Sigmoid colon (tissue), 6 donors: ENCODE measurements at regions not wholly inside any gene's neighbourhood (a gene's known extent, or its start where the extent isn't known, plus 50 kb on each side); places are given as distances from the start of the nearest gene placed in this dataset.

Experiments
- DNase-seq: peaks from one replicate; pipeline ENCODE4 v3.0.0-alpha.2; 2019
- H3K27ac ChIP-seq, 4 donors: fragments of 200-600 bp; sonication (generic); one replicate each; pipeline ENCODE4 v1.5.1; 2016 to 2019; ENCODE audit warnings: mild to moderate bottlenecking in 1 of 4
- H3K27me3 ChIP-seq, 3 donors: fragments of 200-600 bp; sonication (generic); one replicate each; pipeline ENCODE4 v1.5.1; 2019; ENCODE audit warnings: mild to moderate bottlenecking in 1 of 3
- H3K36me3 ChIP-seq, 4 donors: fragments of 200-600 bp; sonication (generic); one replicate each; pipeline ENCODE4 v1.5.1; 2016 to 2019
- H3K4me1 ChIP-seq, 4 donors: fragments of 200-600 bp; sonication (generic); one replicate each; pipeline ENCODE4 v1.5.1; 2017 to 2019
- H3K4me3 ChIP-seq, 4 donors: fragments of 200-600 bp; sonication (generic); one replicate each; pipeline ENCODE4 v1.5.1; 2017 to 2019; ENCODE audit warnings: mild to moderate bottlenecking in 2 of 4, moderate library complexity in 1 of 4
- H3K9me3 ChIP-seq, 4 donors: fragments of 200-600 bp in 3 of 4; sonication (generic) in 3 of 4; one replicate each; pipeline versions ENCODE4 v1.5.1 to v1.6.1; 2013 to 2019
- EP300 ChIP-seq, 4 donors: sonication (generic); formaldehyde crosslinking; IDR thresholded peaks; one replicate each; pipeline ENCODE4 v1.6.1; 2017; ENCODE audit warnings: antibody characterized with exemption in 4 of 4
- POLR2A ChIP-seq, 2 donors: fragments of 450-650 bp; IDR thresholded peaks; one replicate each; pipeline ENCODE4 v1.6.1; 2016; ENCODE audit warnings: antibody characterized with exemption in 2 of 2, mild to moderate bottlenecking in 2 of 2, moderate library complexity in 2 of 2
- POLR2AphosphoS5 ChIP-seq, 4 donors: sonication (generic); formaldehyde crosslinking; IDR thresholded peaks; one replicate each; pipeline ENCODE4 v1.6.1; 2017; ENCODE audit warnings: antibody characterized with exemption in 4 of 4
- WGBS, 2 donors: extraction: QIAGEN DNeasy Blood & Tissue Kit; methylation state at CpG; one replicate each; pipeline ENCODE4 v1.1.7; 2013; 5-methylcytosine and 5-hydroxymethylcytosine counted together
- intact Hi-C: fragments of 100-400 bp; cut with DNase I; formaldehyde crosslinking; loops from one replicate; pipeline ENCODE4 v1.15.1; 2023
- TF ChIP-seq, protein P1 (sequence below), 4 experiments: fragments of 450-650 bp in 3 of 4; fragments of 200-600 bp in 1 of 4; IDR thresholded peaks; one replicate each; pipeline ENCODE4 v1.5.1; 2016 to 2019; ENCODE audit warnings: antibody characterized with exemption in 4 of 4, mild to moderate bottlenecking in 3 of 4, moderate library complexity in 2 of 4
- donor health status: healthy with polysubstance abuse.
- donor health status: healthy.

DNA sequence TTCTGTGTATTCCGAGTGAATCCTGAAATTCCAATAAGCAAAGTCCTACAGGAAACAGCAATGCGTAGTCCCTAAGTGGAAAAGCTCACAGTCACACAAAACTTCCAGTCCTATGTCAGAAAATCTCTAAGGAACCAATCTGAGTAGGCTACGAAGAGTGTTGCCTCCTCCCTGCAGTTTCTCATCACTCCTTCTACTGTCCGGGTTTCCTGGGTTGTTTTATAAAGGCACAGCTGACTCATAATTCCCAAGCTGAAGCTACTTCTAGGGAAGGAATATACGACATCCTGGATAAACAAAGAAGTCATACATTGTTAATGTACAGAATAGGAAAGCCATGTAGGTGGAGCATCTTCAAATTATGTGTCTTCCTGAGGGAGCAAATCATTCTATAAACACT lies 65.7 kb upstream of the RGMA start:
- H3K9me3 ChIP-seq = no peaks in the 10 kb centered on the region
- no peak overlapping the region for H3K4me3 ChIP-seq
- peak overlapping the region in 2 of 4 donors; percentile 9 to 34 for H3K27ac ChIP-seq
- no peaks in the 10 kb centered on the region for H3K36me3 ChIP-seq
- no peak for TF ChIP-seq POLR2AphosphoS5 (IDR thresholded peaks at IDR 0.05)
- TF ChIP-seq, protein P1, sequence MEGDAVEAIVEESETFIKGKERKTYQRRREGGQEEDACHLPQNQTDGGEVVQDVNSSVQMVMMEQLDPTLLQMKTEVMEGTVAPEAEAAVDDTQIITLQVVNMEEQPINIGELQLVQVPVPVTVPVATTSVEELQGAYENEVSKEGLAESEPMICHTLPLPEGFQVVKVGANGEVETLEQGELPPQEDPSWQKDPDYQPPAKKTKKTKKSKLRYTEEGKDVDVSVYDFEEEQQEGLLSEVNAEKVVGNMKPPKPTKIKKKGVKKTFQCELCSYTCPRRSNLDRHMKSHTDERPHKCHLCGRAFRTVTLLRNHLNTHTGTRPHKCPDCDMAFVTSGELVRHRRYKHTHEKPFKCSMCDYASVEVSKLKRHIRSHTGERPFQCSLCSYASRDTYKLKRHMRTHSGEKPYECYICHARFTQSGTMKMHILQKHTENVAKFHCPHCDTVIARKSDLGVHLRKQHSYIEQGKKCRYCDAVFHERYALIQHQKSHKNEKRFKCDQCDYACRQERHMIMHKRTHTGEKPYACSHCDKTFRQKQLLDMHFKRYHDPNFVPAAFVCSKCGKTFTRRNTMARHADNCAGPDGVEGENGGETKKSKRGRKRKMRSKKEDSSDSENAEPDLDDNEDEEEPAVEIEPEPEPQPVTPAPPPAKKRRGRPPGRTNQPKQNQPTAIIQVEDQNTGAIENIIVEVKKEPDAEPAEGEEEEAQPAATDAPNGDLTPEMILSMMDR (IDR thresholded peaks at IDR 0.05) = no peak
- TF ChIP-seq EP300 (IDR thresholded peaks at IDR 0.05) = no peak
- TF ChIP-seq POLR2A (IDR thresholded peaks at IDR 0.05) = no peak
- no peak for DNase-seq
- 51 to 78% methylated on average over 5 of the region's 5 CpGs for WGBS, 2 donors
- peaks cover 0 to 34% (median 23%) of the 10 kb centered on the region in 4 donors for H3K4me1 ChIP-seq
- intact Hi-C loops = loop anchor here (5.0 kb wide), 1 partner anchor 67 kb away; the partner anchor contains the start of gene RGMA
- H3K27me3 ChIP-seq = no peaks in the 10 kb centered on the region

DNA sequence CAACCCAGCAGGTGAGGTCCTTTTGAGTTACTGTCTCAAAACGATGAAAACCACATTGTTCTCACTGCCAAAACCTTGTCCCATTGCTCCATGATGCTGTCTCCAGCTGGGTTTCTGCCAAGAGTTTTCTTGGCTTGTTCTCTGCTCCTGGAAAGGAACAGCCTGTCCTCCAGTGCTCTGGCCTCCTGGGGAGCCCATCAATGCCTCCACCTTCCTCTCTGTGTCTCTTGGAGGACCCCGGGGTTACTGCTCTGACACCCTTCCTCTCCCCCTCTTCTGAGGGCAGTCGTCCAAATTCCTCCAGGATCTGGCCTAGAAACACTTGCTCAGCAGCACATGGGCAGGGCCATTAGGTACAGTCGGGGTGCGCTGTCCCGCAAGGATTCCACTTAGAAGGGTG lies 63.9 kb upstream of the RGMA start:
- Histone ChIP-seq H3K4me3 (no peak overlapping the region), H3K27me3 (no peaks in the 10 kb centered on the region), H3K9me3 (no peaks in the 10 kb centered on the region), H3K36me3 (no peaks in the 10 kb centered on the region), H3K4me1 (peaks cover 0 to 34% (median 23%) of the 10 kb centered on the region in 4 donors), H3K27ac (peak overlapping the region in 3 of 4 donors; percentile 49 to 59 (median 56))
- 54 to 63% methylated on average over 6 of the region's 6 CpGs for WGBS, 2 donors
- TF ChIP-seq EP300 (IDR thresholded peaks at IDR 0.05) = peak in 3 of 4 donors; percentile 58 to 84 (median 71)
- no peak for TF ChIP-seq POLR2A (IDR thresholded peaks at IDR 0.05)
- TF ChIP-seq POLR2AphosphoS5 (IDR thresholded peaks at IDR 0.05) = peak; percentile 31 to 80 (median 77)
- intact Hi-C loops = loop anchor here (5.0 kb wide), 1 partner anchor 66 kb away; the partner anchor contains the start of gene RGMA
- peak; percentile 94 for DNase-seq

DNA sequence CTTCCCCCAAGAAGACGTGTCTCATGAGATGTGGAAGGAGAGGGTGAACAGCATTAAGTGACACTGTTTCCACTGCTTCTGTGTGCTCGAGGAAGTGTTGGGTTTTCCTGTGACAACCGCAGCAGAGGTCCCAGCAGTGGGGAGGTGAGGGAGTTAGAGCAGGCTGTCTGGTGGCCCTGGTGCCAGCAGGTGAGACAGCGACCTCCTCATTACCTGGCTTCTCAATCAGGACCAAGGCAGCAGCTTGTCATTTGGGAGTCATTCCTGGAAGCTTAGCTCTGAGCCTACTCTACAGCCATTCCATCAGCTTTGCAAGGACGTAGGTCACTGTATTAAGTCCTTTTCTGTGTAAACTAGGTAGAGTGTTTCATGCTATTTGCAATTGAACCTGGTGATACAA lies 63.3 kb upstream of the RGMA start:
- Histone ChIP-seq H3K4me1 (peaks cover 0 to 34% (median 23%) of the 10 kb centered on the region in 4 donors), H3K27me3 (no peaks in the 10 kb centered on the region), H3K36me3 (no peaks in the 10 kb centered on the region), H3K4me3 (no peak overlapping the region), H3K9me3 (no peaks in the 10 kb centered on the region), H3K27ac (peak overlapping the region; percentile 25 to 58 (median 52))
- TF ChIP-seq EP300 (IDR thresholded peaks at IDR 0.05) = no peak
- TF ChIP-seq POLR2AphosphoS5 (IDR thresholded peaks at IDR 0.05) = no peak
- TF ChIP-seq POLR2A (IDR thresholded peaks at IDR 0.05) = no peak
- TF ChIP-seq, protein P1 (IDR thresholded peaks at IDR 0.05) = no peak
- no peak for DNase-seq
- intact Hi-C loops = loop anchor here (5.0 kb wide), 1 partner anchor 65 kb away; the partner anchor contains the start of gene RGMA
- WGBS, 2 donors = 45 to 54% methylated on average over 5 of the region's 5 CpGs

DNA sequence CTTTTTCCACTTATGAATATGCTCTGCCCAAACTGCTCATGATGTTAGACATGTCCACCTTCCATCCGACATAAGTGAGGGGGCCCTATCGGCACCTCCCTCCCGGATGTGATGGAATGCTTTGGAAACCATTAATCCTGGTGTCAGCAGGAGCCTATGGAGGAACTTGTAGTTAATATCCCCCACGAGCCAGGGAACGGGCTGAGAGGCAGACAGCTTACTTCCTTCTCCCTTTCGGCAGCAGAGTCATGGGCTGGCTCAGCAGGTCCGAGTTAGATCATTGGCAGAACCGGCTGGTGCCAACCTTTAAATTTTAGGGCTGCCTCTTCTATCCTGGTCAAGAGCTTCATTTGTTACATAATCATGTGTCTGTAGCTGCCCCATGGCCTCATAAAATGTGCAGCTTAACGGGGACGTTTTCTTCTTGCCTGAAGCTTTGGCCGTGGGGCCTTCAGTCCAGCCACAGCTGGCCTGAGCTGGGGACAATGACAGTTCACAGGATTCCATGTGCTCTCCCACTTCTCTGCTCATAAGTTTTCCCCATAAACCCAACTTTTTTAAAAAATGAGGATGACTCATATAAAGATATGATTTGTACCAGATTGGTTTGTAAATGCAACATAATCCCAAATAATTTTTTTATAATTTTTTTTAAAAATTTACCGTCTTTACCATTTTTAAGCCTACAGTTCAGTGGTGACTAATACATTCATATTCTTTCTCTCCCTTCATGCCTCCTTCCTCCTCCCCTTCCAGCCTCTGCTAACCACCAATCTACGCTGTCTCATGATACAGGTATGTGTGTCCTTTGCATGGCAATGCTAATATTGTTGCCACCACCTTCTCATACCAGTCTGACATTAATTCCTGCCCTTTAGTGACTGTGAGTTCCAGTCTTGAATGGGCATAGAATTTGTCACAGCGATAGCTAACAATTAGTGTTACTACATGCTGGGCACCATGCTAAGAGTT lies 62.2 kb upstream of the RGMA start:
- intact Hi-C loops = loop anchor here (5.0 kb wide), 1 partner anchor 64 kb away; the partner anchor contains the start of gene RGMA
- TF ChIP-seq POLR2AphosphoS5 (IDR thresholded peaks at IDR 0.05) (no peak), EP300 (IDR thresholded peaks at IDR 0.05) (no peak), POLR2A (IDR thresholded peaks at IDR 0.05) (no peak)
- TF ChIP-seq, protein P1 (IDR thresholded peaks at IDR 0.05) = no peak
- WGBS, 2 donors = 56 to 61% methylated on average over 14 of the region's 14 CpGs
- peaks cover 0 to 37% (median 23%) of the 10 kb centered on the region in 4 donors for H3K4me1 ChIP-seq
- no peaks in the 10 kb centered on the region for H3K36me3 ChIP-seq
- H3K4me3 ChIP-seq = no peak overlapping the region
- DNase-seq = no peak
- peak overlapping the region in 1 of 4 donors; percentile 58 for H3K27ac ChIP-seq
- H3K27me3 ChIP-seq = no peaks in the 10 kb centered on the region
- H3K9me3 ChIP-seq = no peaks in the 10 kb centered on the region

DNA sequence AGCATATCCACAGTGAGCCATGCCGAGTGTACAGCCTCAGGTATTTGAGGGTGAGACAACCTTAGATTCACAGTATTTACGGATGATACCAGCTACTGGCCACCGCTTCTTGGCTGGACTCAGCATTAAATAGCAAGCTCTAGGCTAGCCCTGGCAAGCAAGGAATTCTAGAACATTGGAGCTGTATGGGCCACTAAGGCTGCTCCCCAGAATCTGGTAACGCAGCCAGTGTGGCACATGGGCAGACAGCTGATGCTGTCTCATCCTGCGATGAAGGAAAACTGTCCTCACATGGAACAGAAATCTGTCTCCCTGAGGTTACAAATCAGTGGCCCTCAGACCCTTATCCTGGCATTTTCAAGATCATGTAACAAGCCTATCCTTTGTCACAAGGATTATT lies 57.6 kb upstream of the RGMA start:
- Histone ChIP-seq H3K9me3 (no peaks in the 10 kb centered on the region), H3K36me3 (no peaks in the 10 kb centered on the region), H3K27me3 (no peaks in the 10 kb centered on the region), H3K4me3 (no peak overlapping the region), H3K4me1 (peaks cover 0 to 22% (median 18%) of the 10 kb centered on the region in 4 donors), H3K27ac (no peak overlapping the region)
- no peak for DNase-seq
- 90 to 95% methylated on average over 5 of the region's 5 CpGs for WGBS, 2 donors
- no peak for TF ChIP-seq EP300 (IDR thresholded peaks at IDR 0.05)
- TF ChIP-seq, protein P1 (IDR thresholded peaks at IDR 0.05) = no peak
- no peak for TF ChIP-seq POLR2AphosphoS5 (IDR thresholded peaks at IDR 0.05)
- TF ChIP-seq POLR2A (IDR thresholded peaks at IDR 0.05) = no peak
- intact Hi-C loops = loop anchor here (10.0 kb wide), 2 partner anchors 112 to 188 kb away; no protein-coding TSS in a partner anchor
